ENCODE measurements at regions not wholly inside any gene's neighbourhood (a gene's known extent, or its start where the extent isn't known, plus 50 kb on each side); places are given as distances from the start of the nearest gene placed in this dataset.

DNA sequence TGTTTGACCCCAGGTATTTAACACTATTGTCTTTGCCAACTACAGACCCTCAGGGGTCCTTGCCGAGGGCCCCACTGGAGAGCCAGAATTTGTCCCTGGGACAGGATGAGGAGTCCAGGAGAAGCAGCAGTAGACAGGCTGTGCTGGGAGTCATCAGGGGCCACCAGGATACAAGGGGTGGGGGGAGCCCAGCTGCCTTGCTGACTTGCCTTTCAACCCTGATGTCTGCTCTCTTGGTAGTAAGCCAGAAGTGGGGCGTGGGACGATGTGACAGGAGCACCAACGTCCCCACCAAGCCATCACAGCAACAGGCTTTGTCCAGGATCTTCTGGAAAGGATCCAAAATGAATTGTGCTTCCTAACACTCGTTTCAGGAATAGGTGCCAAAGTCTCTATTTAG lies 62.4 kb upstream of the CDCA7L start:
- TF ChIP-seq EP300 (conservative IDR thresholded peaks at IDR 0.05; ENCODE audit: poor library complexity, severe bottlenecking) (no peak), POLR2AphosphoS5 (IDR thresholded peaks at IDR 0.05) (no peak), TAF1 (IDR thresholded peaks at IDR 0.05; ENCODE audit: low read depth) (no peak), MXI1 (conservative IDR thresholded peaks at IDR 0.05; ENCODE audit: poor library complexity, severe bottlenecking) (no peak), EZH2 (IDR thresholded peaks at IDR 0.05; ENCODE audit: borderline replicate concordance, insufficient read depth, low read length, poor library complexity, severe bottlenecking) (no peak)
- TF ChIP-seq, protein P1, sequence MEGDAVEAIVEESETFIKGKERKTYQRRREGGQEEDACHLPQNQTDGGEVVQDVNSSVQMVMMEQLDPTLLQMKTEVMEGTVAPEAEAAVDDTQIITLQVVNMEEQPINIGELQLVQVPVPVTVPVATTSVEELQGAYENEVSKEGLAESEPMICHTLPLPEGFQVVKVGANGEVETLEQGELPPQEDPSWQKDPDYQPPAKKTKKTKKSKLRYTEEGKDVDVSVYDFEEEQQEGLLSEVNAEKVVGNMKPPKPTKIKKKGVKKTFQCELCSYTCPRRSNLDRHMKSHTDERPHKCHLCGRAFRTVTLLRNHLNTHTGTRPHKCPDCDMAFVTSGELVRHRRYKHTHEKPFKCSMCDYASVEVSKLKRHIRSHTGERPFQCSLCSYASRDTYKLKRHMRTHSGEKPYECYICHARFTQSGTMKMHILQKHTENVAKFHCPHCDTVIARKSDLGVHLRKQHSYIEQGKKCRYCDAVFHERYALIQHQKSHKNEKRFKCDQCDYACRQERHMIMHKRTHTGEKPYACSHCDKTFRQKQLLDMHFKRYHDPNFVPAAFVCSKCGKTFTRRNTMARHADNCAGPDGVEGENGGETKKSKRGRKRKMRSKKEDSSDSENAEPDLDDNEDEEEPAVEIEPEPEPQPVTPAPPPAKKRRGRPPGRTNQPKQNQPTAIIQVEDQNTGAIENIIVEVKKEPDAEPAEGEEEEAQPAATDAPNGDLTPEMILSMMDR (IDR thresholded peaks at IDR 0.05; ENCODE audit: poor library complexity, severe bottlenecking): no peak
- TF ChIP-seq, protein P2, sequence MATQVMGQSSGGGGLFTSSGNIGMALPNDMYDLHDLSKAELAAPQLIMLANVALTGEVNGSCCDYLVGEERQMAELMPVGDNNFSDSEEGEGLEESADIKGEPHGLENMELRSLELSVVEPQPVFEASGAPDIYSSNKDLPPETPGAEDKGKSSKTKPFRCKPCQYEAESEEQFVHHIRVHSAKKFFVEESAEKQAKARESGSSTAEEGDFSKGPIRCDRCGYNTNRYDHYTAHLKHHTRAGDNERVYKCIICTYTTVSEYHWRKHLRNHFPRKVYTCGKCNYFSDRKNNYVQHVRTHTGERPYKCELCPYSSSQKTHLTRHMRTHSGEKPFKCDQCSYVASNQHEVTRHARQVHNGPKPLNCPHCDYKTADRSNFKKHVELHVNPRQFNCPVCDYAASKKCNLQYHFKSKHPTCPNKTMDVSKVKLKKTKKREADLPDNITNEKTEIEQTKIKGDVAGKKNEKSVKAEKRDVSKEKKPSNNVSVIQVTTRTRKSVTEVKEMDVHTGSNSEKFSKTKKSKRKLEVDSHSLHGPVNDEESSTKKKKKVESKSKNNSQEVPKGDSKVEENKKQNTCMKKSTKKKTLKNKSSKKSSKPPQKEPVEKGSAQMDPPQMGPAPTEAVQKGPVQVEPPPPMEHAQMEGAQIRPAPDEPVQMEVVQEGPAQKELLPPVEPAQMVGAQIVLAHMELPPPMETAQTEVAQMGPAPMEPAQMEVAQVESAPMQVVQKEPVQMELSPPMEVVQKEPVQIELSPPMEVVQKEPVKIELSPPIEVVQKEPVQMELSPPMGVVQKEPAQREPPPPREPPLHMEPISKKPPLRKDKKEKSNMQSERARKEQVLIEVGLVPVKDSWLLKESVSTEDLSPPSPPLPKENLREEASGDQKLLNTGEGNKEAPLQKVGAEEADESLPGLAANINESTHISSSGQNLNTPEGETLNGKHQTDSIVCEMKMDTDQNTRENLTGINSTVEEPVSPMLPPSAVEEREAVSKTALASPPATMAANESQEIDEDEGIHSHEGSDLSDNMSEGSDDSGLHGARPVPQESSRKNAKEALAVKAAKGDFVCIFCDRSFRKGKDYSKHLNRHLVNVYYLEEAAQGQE (IDR thresholded peaks at IDR 0.05; ENCODE audit: borderline replicate concordance): no peak
